Transverse colon (tissue), 4 donors: ENCODE measurements at regions not wholly inside any gene's neighbourhood (a gene's known extent, or its start where the extent isn't known, plus 50 kb on each side); places are given as distances from the start of the nearest gene placed in this dataset.

Experiments
- DNase-seq: peaks from one replicate; pipeline ENCODE4 v3.0.0-alpha.2; 2019
- H3K27ac ChIP-seq, 4 donors: fragments of 200-600 bp; sonication (generic); 2 replicates each; pipeline ENCODE4 v1.5.1; 2016 to 2018; ENCODE audit warnings: inconsistent platforms in 4 of 4
- H3K27me3 ChIP-seq: fragments of 200-600 bp; sonication (generic); 2 replicates; pipeline ENCODE4 v1.5.1; 2017; ENCODE audit warnings: inconsistent platforms
- H3K36me3 ChIP-seq, 4 donors: fragments of 200-600 bp; sonication (generic); 2 replicates each; pipeline ENCODE4 v1.5.1; 2017 to 2019; ENCODE audit warnings: inconsistent platforms in 4 of 4
- H3K4me1 ChIP-seq, 4 donors: fragments of 200-600 bp; sonication (generic); 2 replicates each; pipeline ENCODE4 v1.5.1; 2017 to 2020; ENCODE audit warnings: inconsistent platforms in 4 of 4
- H3K4me3 ChIP-seq, 4 donors: fragments of 200-600 bp; sonication (generic); 1 replicate in 1 of 4; 2 replicates in 3 of 4; pipeline versions ENCODE4 v1.5.1 to v1.6.1; 2017 to 2019; ENCODE audit warnings: inconsistent platforms in 4 of 4
- H3K9me3 ChIP-seq, 2 donors: fragments of 200-600 bp; sonication (generic); 2 replicates each; pipeline ENCODE4 v1.5.1; 2017 to 2019; ENCODE audit warnings: inconsistent platforms in 2 of 2
- CTCF ChIP-seq, 5 experiments: fragments of 200-600 bp in 3 of 5; fragments of 450-650 bp in 2 of 5; sonication (generic) in 3 of 5; IDR thresholded peaks; 1 replicate in 2 of 5; 2 replicates in 3 of 5; pipeline ENCODE4 v1.5.1; 2016 to 2017; ENCODE audit warnings: antibody characterized with exemption in 5 of 5, inconsistent platforms in 3 of 5, mild to moderate bottlenecking in 2 of 5, moderate library complexity in 1 of 5
- EP300 ChIP-seq: sonication (generic); formaldehyde crosslinking; IDR thresholded peaks from one replicate; pipeline ENCODE4 v1.6.1; 2017; ENCODE audit warnings: antibody characterized with exemption, low read depth
- POLR2A ChIP-seq: fragments of 450-650 bp; IDR thresholded peaks from one replicate; pipeline ENCODE4 v1.6.1; 2016; ENCODE audit warnings: antibody characterized with exemption, mild to moderate bottlenecking, moderate library complexity
- POLR2AphosphoS5 ChIP-seq, 3 donors: sonication (generic); formaldehyde crosslinking; IDR thresholded peaks; one replicate each; pipeline ENCODE4 v1.6.1; 2016; ENCODE audit warnings: antibody characterized with exemption in 3 of 3
- WGBS, 2 donors: methylation state at CpG; one replicate each; pipeline ENCODE4 v1.1.5; 2018; ENCODE audit warnings: low coverage in 1 of 2; 5-methylcytosine and 5-hydroxymethylcytosine counted together
- in situ Hi-C, 4 donors: fragments of 200-750 bp; cut with MboI; loops; one replicate each; pipeline versions ENCODE4 v1.15.0 to v1.15.1; 2017; ENCODE audit warnings: low sequenced_read_pairs in 3 of 4, low pct_ligation_motif_present in 1 of 4, low pct_unique_long_range_greater_than_20kb in 1 of 4
- intact Hi-C: fragments of 100-400 bp; cut with DNase I; formaldehyde crosslinking; loops from one replicate; pipeline ENCODE4 v1.15.1; 2023; ENCODE audit warnings: low total_unique reads

GRCh38 chr6:99780556-99780885, 173.9 kb downstream of the PRDM13 start:
- Histone ChIP-seq H3K36me3 (no peaks in the 10 kb centered on the region), H3K4me3 (no peak overlapping the region), H3K9me3 (no peaks in the 10 kb centered on the region), H3K27me3 (no peaks in the 10 kb centered on the region), H3K27ac (no peak overlapping the region), H3K4me1 (no peaks in the 10 kb centered on the region)
- TF ChIP-seq CTCF (IDR thresholded peaks at IDR 0.05) (no peak), EP300 (no peak), POLR2AphosphoS5 (IDR thresholded peaks at IDR 0.05) (no peak), POLR2A (no peak)
- no peak for DNase-seq
- intact Hi-C loops (no loop called here), in situ Hi-C loops (no loop called here)
- 90% methylated on average over 3 of the region's 3 CpGs; no CpG with 5 or more reads in 1 of the 2 donors for WGBS, 2 donors

GRCh38 chr6:99789767-99790166, 183.1 kb downstream of the PRDM13 start:
- intact Hi-C loops: no loop called here
- no peak overlapping the region for H3K27ac ChIP-seq
- no peaks in the 10 kb centered on the region for H3K4me1 ChIP-seq
- DNase-seq: no peak
- no peaks in the 10 kb centered on the region for H3K9me3 ChIP-seq
- no peak overlapping the region for H3K4me3 ChIP-seq
- H3K36me3 ChIP-seq: no peaks in the 10 kb centered on the region
- 14% methylated on average over 1 of the region's 1 CpG; no CpG with 5 or more reads in 1 of the 2 donors for WGBS, 2 donors
- TF ChIP-seq POLR2AphosphoS5 (IDR thresholded peaks at IDR 0.05): no peak
- TF ChIP-seq POLR2A: no peak
- no peak for TF ChIP-seq EP300
- TF ChIP-seq CTCF (IDR thresholded peaks at IDR 0.05): no peak
- in situ Hi-C loops: no loop called here
- peaks cover 9% of the 10 kb centered on the region for H3K27me3 ChIP-seq

- in situ Hi-C loops: no loop called here
- intact Hi-C loops: no loop called here
- TF ChIP-seq CTCF (IDR thresholded peaks at IDR 0.05) (no peak), POLR2AphosphoS5 (IDR thresholded peaks at IDR 0.05) (no peak), EP300 (no peak), POLR2A (no peak)
These were observed 184.0 kb downstream of the PRDM13 start for GRCh38 chr6:99790679-99791078.

GRCh38 chr6:99801805-99802204, 192.2 kb downstream of the MCHR2 start:
- no peak overlapping the region for H3K27ac ChIP-seq
- H3K4me1 ChIP-seq: no peaks in the 10 kb centered on the region
- H3K4me3 ChIP-seq: no peak overlapping the region
- WGBS, 2 donors: 64 to 81% methylated on average over 1 of the region's 1 CpG
- no peak for TF ChIP-seq POLR2AphosphoS5 (IDR thresholded peaks at IDR 0.05)
- TF ChIP-seq CTCF (IDR thresholded peaks at IDR 0.05): no peak
- TF ChIP-seq POLR2A: no peak
- TF ChIP-seq EP300: no peak
- intact Hi-C loops (no loop called here), in situ Hi-C loops (no loop called here)
- H3K27me3 ChIP-seq: no peaks in the 10 kb centered on the region
- DNase-seq: no peak
- no peaks in the 10 kb centered on the region for H3K9me3 ChIP-seq
- H3K36me3 ChIP-seq: no peaks in the 10 kb centered on the region

More at GRCh38 chr6:99790679-99791078, 184.0 kb downstream of the PRDM13 start:
- no peaks in the 10 kb centered on the region for H3K4me1 ChIP-seq
- no peak overlapping the region for H3K4me3 ChIP-seq
- no peak for DNase-seq
- H3K27me3 ChIP-seq: peaks cover 9% of the 10 kb centered on the region
- H3K9me3 ChIP-seq: no peaks in the 10 kb centered on the region
- no peaks in the 10 kb centered on the region for H3K36me3 ChIP-seq
- H3K27ac ChIP-seq: no peak overlapping the region
